GM18867 (cell line): ENCODE measurements at regions not wholly inside any gene's neighbourhood (a gene's known extent, or its start where the extent isn't known, plus 50 kb on each side); places are given as distances from the start of the nearest gene placed in this dataset.
"Not testable (repeated sequence)": the region's sequence is repeated elsewhere in the genome, so short reads cannot be mapped to it uniquely, and the experiment has no call there.

Source experiments
- ATAC-seq: cut with Tn5 transposase; IDR thresholded peaks from one replicate; pipeline ENCODE4 v1.9.1; 2021; ENCODE audit warnings: mild to moderate bottlenecking, moderate library complexity; ENCODE audit not compliant: unreplicated experiment

GRCh38 chr12:79993106-79993862 is 58.4 kb upstream of the PPP1R12A start:
- ATAC-seq, result no peak

GRCh38 chr12:79991586-79991985 is 56.7 kb upstream of the PPP1R12A start:
- no peak for ATAC-seq

GRCh38 chr12:79990509-79991338 is 55.8 kb upstream of the PPP1R12A start:
- ATAC-seq, result not testable (repeated sequence)

- ATAC-seq, result no peak
Observed at GRCh38 chr12:79988368-79988767, 53.5 kb upstream of the PPP1R12A start.

GRCh38 chr12:79987731-79988130 is 52.8 kb upstream of the PPP1R12A start:
- ATAC-seq, result no peak
